HG03469 (cell line): ENCODE measurements at regions not wholly inside any gene's neighbourhood (a gene's known extent, or its start where the extent isn't known, plus 50 kb on each side); places are given as distances from the start of the nearest gene placed in this dataset.

Source experiments
- ATAC-seq: cut with Tn5 transposase; IDR thresholded peaks from one replicate; pipeline ENCODE4 v1.9.1; 2021; ENCODE audit warnings: mild to moderate bottlenecking, moderate library complexity, moderate number of reproducible peaks; ENCODE audit not compliant: unreplicated experiment

GRCh38 chr6:139828751-139829519, 454.5 kb upstream of the CITED2 start:
- no peak for ATAC-seq

GRCh38 chr6:139825935-139826374, 451.5 kb upstream of the CITED2 start:
- ATAC-seq = no peak

GRCh38 chr6:139824864-139825263, 450.4 kb upstream of the CITED2 start:
- ATAC-seq = no peak

- no peak for ATAC-seq
Measured at GRCh38 chr6:139823808-139824126, 449.3 kb upstream of the CITED2 start.

GRCh38 chr6:139823099-139823807, 448.8 kb upstream of the CITED2 start:
- ATAC-seq = no peak

- ATAC-seq = no peak
Measured at GRCh38 chr6:139821676-139822223, 447.3 kb upstream of the CITED2 start.

GRCh38 chr6:139820210-139820609, 445.8 kb upstream of the CITED2 start:
- ATAC-seq = no peak

- ATAC-seq = no peak
Measured at GRCh38 chr6:139819776-139820175, 445.3 kb upstream of the CITED2 start.

- ATAC-seq = no peak
Measured at GRCh38 chr6:139812939-139813338, 438.5 kb upstream of the CITED2 start.

GRCh38 chr6:139801571-139802321, 427.3 kb upstream of the CITED2 start:
- ATAC-seq = no peak

- peak; percentile 90 for ATAC-seq
Measured at GRCh38 chr6:139800837-139801236, 426.4 kb upstream of the CITED2 start.

- ATAC-seq = no peak
Measured at GRCh38 chr6:139790527-139790926, 416.1 kb upstream of the CITED2 start.

- ATAC-seq = no peak
Measured at GRCh38 chr6:139784222-139784769, 409.8 kb upstream of the CITED2 start.

GRCh38 chr6:139779988-139780774, 405.7 kb upstream of the CITED2 start:
- no peak for ATAC-seq

GRCh38 chr6:139778688-139779087, 404.2 kb upstream of the CITED2 start:
- ATAC-seq = no peak

- no peak for ATAC-seq
Measured at GRCh38 chr6:139778106-139778505, 403.7 kb upstream of the CITED2 start.

- ATAC-seq = no peak
Measured at GRCh38 chr6:139777202-139777970, 402.9 kb upstream of the CITED2 start.

- ATAC-seq = no peak
Measured at GRCh38 chr6:139776041-139776440, 401.6 kb upstream of the CITED2 start.

GRCh38 chr6:139768196-139768595, 393.7 kb upstream of the CITED2 start:
- no peak for ATAC-seq

- no peak for ATAC-seq
Measured at GRCh38 chr6:139766796-139767195, 392.3 kb upstream of the CITED2 start.
